HepG2 (cell line): ENCODE measurements at regions not wholly inside any gene's neighbourhood (a gene's known extent, or its start where the extent isn't known, plus 50 kb on each side); places are given as distances from the start of the nearest gene placed in this dataset.

Experiments
- ATAC-seq: fragments of 200-7000 bp; cut with Tn5 transposase; 3 replicates; pipeline ENCODE4 v1.9.1; 2020; ENCODE audit warnings: mild to moderate bottlenecking, moderate library complexity
- BruUV-seq: library from RNA; stranded (reverse); fragments of 400-500 nt; replicated peaks from 2 replicates; lab custom pipeline; 2021; lab: Mats Ljungman, UMichigan
- CTCF ChIA-PET: fragments of 300-600 bp; formaldehyde crosslinking; extraction: SDS; loops from one replicate; lab custom pipeline; 2021; ENCODE audit warnings: low total read pairs, inconsistent platforms, low intra/inter-chr PET ratio; lab: Yijun Ruan, JAX
- POLR2A ChIA-PET: fragments of 350-600 bp; sonication (Branson Sonifier 250); formaldehyde crosslinking; loops from one replicate; lab custom pipeline; 2020; ENCODE audit warnings: antibody characterized with exemption, inconsistent platforms; lab: Yijun Ruan, JAX
- DNase-seq: peaks from one replicate; pipeline ENCODE4 v3.0.0-alpha.2; 2015; ENCODE audit warnings: low spot score
- FAIRE-seq: peaks from 3 replicates; lab custom pipeline; 2011; peaks lifted over from hg19 to GRCh38; lab: Jason Lieb, UNC
- H2AFZ ChIP-seq: one replicate; pipeline ENCODE4 v1.6.1; 2011; ENCODE audit warnings: low read length, inconsistent platforms
- H3K27ac ChIP-seq: fragments of 300-600 bp; 3 replicates; pipeline ENCODE4 v1.8.0; 2011; ENCODE audit warnings: mixed run types, mild to moderate bottlenecking, mixed read lengths, low read length, inconsistent platforms; ENCODE audit not compliant: insufficient read depth; ENCODE audit errors: extremely low read length
- H3K27me3 ChIP-seq, 2 experiments: fragments of 200-600 bp in 1 of 2; 2 replicates in 1 of 2; 3 replicates in 1 of 2; pipeline versions ENCODE4 v1.6.0 to v1.8.0; 2011; ENCODE audit warnings: low read length in 2 of 2, mild to moderate bottlenecking in 2 of 2, moderate library complexity in 2 of 2, inconsistent platforms in 1 of 2; ENCODE audit not compliant: insufficient read depth in 2 of 2, control insufficient read depth in 1 of 2
- H3K36me3 ChIP-seq, 2 experiments: fragments of 200-600 bp in 1 of 2; replicated peaks in 1 of 2; 2 replicates in 1 of 2; 3 replicates in 1 of 2; pipeline versions ENCODE4 v1.5.1 to v1.8.0; 2011; ENCODE audit warnings: low read length in 2 of 2, inconsistent platforms in 1 of 2; ENCODE audit not compliant: insufficient read depth in 2 of 2, control insufficient read depth in 1 of 2
- H3K4me1 ChIP-seq: 2 replicates; pipeline ENCODE4 v1.5.1; 2012; ENCODE audit warnings: low read length, inconsistent platforms; ENCODE audit not compliant: insufficient read depth
- H3K4me2 ChIP-seq: 2 replicates; pipeline ENCODE4 v1.6.0; 2011; ENCODE audit warnings: low read depth, low read length, inconsistent platforms
- H3K4me3 ChIP-seq, 3 experiments: fragments of 200-600 bp in 1 of 3; sonication (generic), shearing (Covaris generic) in 1 of 3; replicated peaks in 1 of 3; 2 replicates each; pipeline ENCODE4 v1.5.1; 2011 to 2016; ENCODE audit warnings: low read length in 3 of 3, inconsistent platforms in 2 of 3, low read depth in 2 of 3, mild to moderate bottlenecking in 2 of 3, control low read depth in 1 of 3, mixed read lengths in 1 of 3; ENCODE audit not compliant: insufficient read depth in 1 of 3
- H3K79me2 ChIP-seq: one replicate; pipeline ENCODE4 v1.6.1; 2011; ENCODE audit warnings: low read length, inconsistent platforms; ENCODE audit not compliant: insufficient read depth
- H3K9ac ChIP-seq: 2 replicates; pipeline ENCODE4 v1.6.0; 2011; ENCODE audit warnings: mild to moderate bottlenecking, low read depth, low read length, inconsistent platforms; ENCODE audit not compliant: insufficient read depth
- H3K9me3 ChIP-seq: 2 replicates; pipeline ENCODE4 v1.5.1; 2012; ENCODE audit warnings: mild to moderate bottlenecking, low read length
- H4K20me1 ChIP-seq: 2 replicates; pipeline ENCODE4 v1.6.0; 2011; ENCODE audit warnings: inconsistent platforms, mild to moderate bottlenecking, low read length, moderate library complexity; ENCODE audit not compliant: insufficient read depth
- GABPB1 ChIP-seq: IDR thresholded peaks from 2 replicates; pipeline ENCODE4 v1.6.1; 2016; ENCODE audit warnings: mild to moderate bottlenecking, missing genetic modification reagents, moderate library complexity, missing compliant biosample characterization
- GTF2F1 ChIP-seq: fragments of 150-350 bp; IDR thresholded peaks from 2 replicates; pipeline ENCODE4 v1.6.1; 2014; ENCODE audit warnings: low read length
- MZF1 ChIP-seq: sonication (generic); formaldehyde crosslinking; IDR thresholded peaks from 2 replicates; pipeline ENCODE4 v1.8.1; 2023; ENCODE audit warnings: mild to moderate bottlenecking, missing genetic modification reagents, borderline replicate concordance
- NAIF1 ChIP-seq: sonication (generic); formaldehyde crosslinking; IDR thresholded peaks from 2 replicates; pipeline ENCODE4 v1.5.0; 2020; ENCODE audit warnings: mild to moderate bottlenecking, missing genetic modification reagents, borderline replicate concordance
- NFE2L1 ChIP-seq: sonication (generic); formaldehyde crosslinking; IDR thresholded peaks from 2 replicates; pipeline ENCODE4 v1.4.0; 2020; ENCODE audit warnings: missing genetic modification reagents, mild to moderate bottlenecking, borderline replicate concordance
- PHF21A ChIP-seq: sonication (generic); formaldehyde crosslinking; IDR thresholded peaks from 2 replicates; pipeline ENCODE4 v1.5.0; 2020; ENCODE audit warnings: mild to moderate bottlenecking, missing genetic modification reagents
- ZFAT ChIP-seq: sonication (generic); formaldehyde crosslinking; conservative IDR thresholded peaks from 2 replicates; pipeline ENCODE4 v1.8.1; 2023; ENCODE audit warnings: missing genetic modification reagents, inconsistent platforms
- ZNF383 ChIP-seq: sonication (generic); formaldehyde crosslinking; IDR thresholded peaks from 2 replicates; pipeline ENCODE4 v1.4.0; 2020; ENCODE audit warnings: missing genetic modification reagents, mild to moderate bottlenecking, borderline replicate concordance
- ZNF615 ChIP-seq: sonication (generic); formaldehyde crosslinking; IDR thresholded peaks from 2 replicates; pipeline ENCODE4 v1.5.0; 2020; ENCODE audit warnings: mild to moderate bottlenecking, missing genetic modification reagents, borderline replicate concordance
- ZNF891 ChIP-seq: sonication (generic); formaldehyde crosslinking; IDR thresholded peaks from 2 replicates; pipeline ENCODE4 v1.5.0; 2020; ENCODE audit warnings: mild to moderate bottlenecking, missing genetic modification reagents
- WGBS: methylation state at CpG from one replicate; pipeline ENCODE4 v1.1.6; 2017; ENCODE audit warnings: low lambda C conversion rate; 5-methylcytosine and 5-hydroxymethylcytosine counted together
- in situ Hi-C: cut with HindIII; loops from 2 replicates; pipeline ENCODE4 v1.10.0; 2017; ENCODE audit warnings: low pct_unique_long_range_greater_than_20kb; ENCODE audit not compliant: extremely low pct_ligation_motif_present
- intact Hi-C: fragments of 100-400 bp; cut with micrococcal nuclease; formaldehyde crosslinking; loops from one replicate; pipeline ENCODE4 v1.10.0; 2022; ENCODE audit not compliant: unreplicated experiment
- TF ChIP-seq, protein P1 (sequence below): sonication (generic); formaldehyde crosslinking; IDR thresholded peaks from 2 replicates; pipeline ENCODE4 v1.4.0; 2020; ENCODE audit warnings: missing genetic modification reagents

DNA sequence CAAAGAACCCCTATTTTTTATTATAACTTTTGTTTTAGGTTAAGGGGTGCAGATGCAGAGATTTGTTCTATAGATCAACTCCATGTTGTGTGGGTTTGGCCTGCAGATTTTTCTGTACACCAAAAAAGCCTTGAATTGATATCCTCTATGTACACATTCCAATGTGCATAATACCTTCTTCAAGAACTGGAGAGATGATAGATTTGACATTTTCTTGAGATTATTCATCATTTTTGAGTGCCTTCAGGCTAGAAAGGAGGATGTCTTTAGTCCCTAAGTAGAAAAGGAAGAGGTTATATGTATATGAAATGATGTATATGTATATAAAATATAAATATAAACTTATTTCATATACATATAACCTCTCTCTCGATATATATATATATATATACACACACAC is 1190.0 kb upstream of the ALCAM start:
- ChIA-PET CTCF (no interaction called here), POLR2A (no interaction called here)
- Histone ChIP-seq H3K36me3 (no peaks in the 10 kb centered on the region), H3K27me3 (no peaks in the 10 kb centered on the region), H3K9me3 (no peaks in the 10 kb centered on the region), H3K79me2 (no peaks in the 10 kb centered on the region), H3K9ac (no peak overlapping the region), H3K4me1 (no peaks in the 10 kb centered on the region), H3K27ac (no peak overlapping the region), H3K4me2 (no peak overlapping the region), H2AFZ (no peak overlapping the region), H3K4me3 (no peak overlapping the region), H4K20me1 (no peaks in the 10 kb centered on the region)
- in situ Hi-C loops (no loop called here), intact Hi-C loops (no loop called here)
- BruUV-seq: no TSS peak
- FAIRE-seq: no peak
- WGBS: 0% methylated on average over 1 of the region's 1 CpG
- DNase-seq: no peak
- ATAC-seq: no peak
- TF ChIP-seq NAIF1 (CRISPR knock-in tag) (no peak), ZFAT (CRISPR knock-in tag) (no peak), GTF2F1 (no peak), PHF21A (no peak), MZF1 (CRISPR knock-in tag) (no peak), ZNF891 (CRISPR knock-in tag) (no peak), GABPB1 (CRISPR knock-in tag) (no peak), ZNF383 (no peak), NFE2L1 (CRISPR knock-in tag) (no peak), ZNF615 (CRISPR knock-in tag) (no peak)
- TF ChIP-seq, protein P1, sequence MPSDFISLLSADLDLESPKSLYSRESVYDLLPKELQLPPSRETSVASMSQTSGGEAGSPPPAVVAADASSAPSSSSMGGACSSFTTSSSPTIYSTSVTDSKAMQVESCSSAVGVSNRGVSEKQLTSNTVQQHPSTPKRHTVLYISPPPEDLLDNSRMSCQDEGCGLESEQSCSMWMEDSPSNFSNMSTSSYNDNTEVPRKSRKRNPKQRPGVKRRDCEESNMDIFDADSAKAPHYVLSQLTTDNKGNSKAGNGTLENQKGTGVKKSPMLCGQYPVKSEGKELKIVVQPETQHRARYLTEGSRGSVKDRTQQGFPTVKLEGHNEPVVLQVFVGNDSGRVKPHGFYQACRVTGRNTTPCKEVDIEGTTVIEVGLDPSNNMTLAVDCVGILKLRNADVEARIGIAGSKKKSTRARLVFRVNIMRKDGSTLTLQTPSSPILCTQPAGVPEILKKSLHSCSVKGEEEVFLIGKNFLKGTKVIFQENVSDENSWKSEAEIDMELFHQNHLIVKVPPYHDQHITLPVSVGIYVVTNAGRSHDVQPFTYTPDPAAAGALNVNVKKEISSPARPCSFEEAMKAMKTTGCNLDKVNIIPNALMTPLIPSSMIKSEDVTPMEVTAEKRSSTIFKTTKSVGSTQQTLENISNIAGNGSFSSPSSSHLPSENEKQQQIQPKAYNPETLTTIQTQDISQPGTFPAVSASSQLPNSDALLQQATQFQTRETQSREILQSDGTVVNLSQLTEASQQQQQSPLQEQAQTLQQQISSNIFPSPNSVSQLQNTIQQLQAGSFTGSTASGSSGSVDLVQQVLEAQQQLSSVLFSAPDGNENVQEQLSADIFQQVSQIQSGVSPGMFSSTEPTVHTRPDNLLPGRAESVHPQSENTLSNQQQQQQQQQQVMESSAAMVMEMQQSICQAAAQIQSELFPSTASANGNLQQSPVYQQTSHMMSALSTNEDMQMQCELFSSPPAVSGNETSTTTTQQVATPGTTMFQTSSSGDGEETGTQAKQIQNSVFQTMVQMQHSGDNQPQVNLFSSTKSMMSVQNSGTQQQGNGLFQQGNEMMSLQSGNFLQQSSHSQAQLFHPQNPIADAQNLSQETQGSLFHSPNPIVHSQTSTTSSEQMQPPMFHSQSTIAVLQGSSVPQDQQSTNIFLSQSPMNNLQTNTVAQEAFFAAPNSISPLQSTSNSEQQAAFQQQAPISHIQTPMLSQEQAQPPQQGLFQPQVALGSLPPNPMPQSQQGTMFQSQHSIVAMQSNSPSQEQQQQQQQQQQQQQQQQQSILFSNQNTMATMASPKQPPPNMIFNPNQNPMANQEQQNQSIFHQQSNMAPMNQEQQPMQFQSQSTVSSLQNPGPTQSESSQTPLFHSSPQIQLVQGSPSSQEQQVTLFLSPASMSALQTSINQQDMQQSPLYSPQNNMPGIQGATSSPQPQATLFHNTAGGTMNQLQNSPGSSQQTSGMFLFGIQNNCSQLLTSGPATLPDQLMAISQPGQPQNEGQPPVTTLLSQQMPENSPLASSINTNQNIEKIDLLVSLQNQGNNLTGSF (CRISPR knock-in tag): no peak
